ENCODE measurements at regions not wholly inside any gene's neighbourhood (a gene's known extent, or its start where the extent isn't known, plus 50 kb on each side); places are given as distances from the start of the nearest gene placed in this dataset.

DNA sequence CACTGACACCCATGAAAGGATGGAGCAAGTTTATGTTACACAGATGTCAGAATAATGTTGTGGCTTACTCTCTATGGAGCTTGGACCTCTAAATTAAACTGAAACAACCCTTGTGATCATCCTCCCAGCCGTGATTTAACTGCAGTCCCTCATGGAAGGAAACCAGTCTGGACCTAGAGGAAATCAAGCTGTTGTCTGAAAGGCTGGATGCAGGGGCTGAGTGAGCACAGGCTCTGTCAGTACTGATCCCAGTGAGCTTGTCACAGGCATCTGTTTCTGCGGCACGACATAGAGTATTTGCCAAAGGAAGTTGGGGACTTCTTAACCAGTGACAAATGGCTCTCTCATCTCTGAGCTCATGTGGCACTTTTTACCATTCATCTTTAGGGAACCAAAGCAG lies 282.9 kb upstream of the MAP3K1 start:
- TF ChIP-seq, protein P1, sequence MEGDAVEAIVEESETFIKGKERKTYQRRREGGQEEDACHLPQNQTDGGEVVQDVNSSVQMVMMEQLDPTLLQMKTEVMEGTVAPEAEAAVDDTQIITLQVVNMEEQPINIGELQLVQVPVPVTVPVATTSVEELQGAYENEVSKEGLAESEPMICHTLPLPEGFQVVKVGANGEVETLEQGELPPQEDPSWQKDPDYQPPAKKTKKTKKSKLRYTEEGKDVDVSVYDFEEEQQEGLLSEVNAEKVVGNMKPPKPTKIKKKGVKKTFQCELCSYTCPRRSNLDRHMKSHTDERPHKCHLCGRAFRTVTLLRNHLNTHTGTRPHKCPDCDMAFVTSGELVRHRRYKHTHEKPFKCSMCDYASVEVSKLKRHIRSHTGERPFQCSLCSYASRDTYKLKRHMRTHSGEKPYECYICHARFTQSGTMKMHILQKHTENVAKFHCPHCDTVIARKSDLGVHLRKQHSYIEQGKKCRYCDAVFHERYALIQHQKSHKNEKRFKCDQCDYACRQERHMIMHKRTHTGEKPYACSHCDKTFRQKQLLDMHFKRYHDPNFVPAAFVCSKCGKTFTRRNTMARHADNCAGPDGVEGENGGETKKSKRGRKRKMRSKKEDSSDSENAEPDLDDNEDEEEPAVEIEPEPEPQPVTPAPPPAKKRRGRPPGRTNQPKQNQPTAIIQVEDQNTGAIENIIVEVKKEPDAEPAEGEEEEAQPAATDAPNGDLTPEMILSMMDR (IDR thresholded peaks at IDR 0.05 in 4 of 5, conservative IDR thresholded peaks at IDR 0.05 in 1 of 5) = no peak
- no peak for TF ChIP-seq POLR2A (IDR thresholded peaks at IDR 0.05)

Data from gastrocnemius medialis (tissue), 4 donors.